GM12891 (cell line): ENCODE measurements at regions not wholly inside any gene's neighbourhood (a gene's known extent, or its start where the extent isn't known, plus 50 kb on each side); places are given as distances from the start of the nearest gene placed in this dataset.

ENCODE experiments used
- DNase-seq: peaks from one replicate; pipeline ENCODE4 v3.0.0; 2011; ENCODE audit warnings: low spot score; ENCODE audit not compliant: insufficient read length
- FAIRE-seq: peaks from 2 replicates; lab custom pipeline; 2011; peaks lifted over from hg19 to GRCh38; lab: Jason Lieb, UNC
- PAX5 ChIP-seq: IDR thresholded peaks from 2 replicates; pipeline ENCODE4 v1.6.1; 2011; ENCODE audit warnings: low read length, moderate library complexity, mild to moderate bottlenecking; ENCODE audit not compliant: insufficient read depth, severe bottlenecking
- POLR2A ChIP-seq: IDR thresholded peaks from 2 replicates; pipeline ENCODE4 v1.6.1; 2011; ENCODE audit warnings: low read depth, low read length, control low read depth
- POLR2AphosphoS5 ChIP-seq: IDR thresholded peaks from 2 replicates; pipeline ENCODE4 v1.6.1; 2011; ENCODE audit warnings: low read depth, low read length, control low read depth
- POU2F2 ChIP-seq: IDR thresholded peaks from 2 replicates; pipeline ENCODE4 v1.6.1; 2011; ENCODE audit warnings: low read depth, mild to moderate bottlenecking, control low read depth, low read length, moderate library complexity
- SPI1 ChIP-seq: IDR thresholded peaks from 2 replicates; pipeline ENCODE4 v1.6.1; 2011; ENCODE audit warnings: low read depth, low read length, control low read depth
- TAF1 ChIP-seq: IDR thresholded peaks from 2 replicates; pipeline ENCODE4 v1.6.1; 2011; ENCODE audit warnings: low read depth, low read length, control low read depth

DNA sequence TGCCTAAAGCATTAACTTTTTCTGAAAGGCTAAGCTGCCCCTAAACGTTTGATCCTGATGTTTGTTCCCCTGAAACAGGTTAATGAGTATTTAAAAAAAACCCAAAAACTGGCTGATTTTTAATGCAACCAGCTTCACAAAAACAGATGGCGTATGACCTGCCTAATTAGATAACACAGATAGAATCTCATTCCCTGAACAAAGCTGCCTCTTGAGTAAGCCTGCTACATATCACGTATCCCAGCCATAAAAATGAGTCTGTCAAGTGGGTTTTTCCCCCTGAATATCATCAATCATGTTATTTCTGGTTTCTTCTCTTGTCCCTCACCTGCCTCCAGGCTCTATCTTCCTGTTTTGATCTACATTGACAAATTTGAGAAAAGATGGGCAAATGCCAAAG lies 154.2 kb upstream of the FAM9B start:
- DNase-seq (no peak), FAIRE-seq (no peak)
- TF ChIP-seq POLR2A (no peak), TAF1 (no peak), POU2F2 (no peak), POLR2AphosphoS5 (no peak), SPI1 (no peak), PAX5 (no peak)

DNA sequence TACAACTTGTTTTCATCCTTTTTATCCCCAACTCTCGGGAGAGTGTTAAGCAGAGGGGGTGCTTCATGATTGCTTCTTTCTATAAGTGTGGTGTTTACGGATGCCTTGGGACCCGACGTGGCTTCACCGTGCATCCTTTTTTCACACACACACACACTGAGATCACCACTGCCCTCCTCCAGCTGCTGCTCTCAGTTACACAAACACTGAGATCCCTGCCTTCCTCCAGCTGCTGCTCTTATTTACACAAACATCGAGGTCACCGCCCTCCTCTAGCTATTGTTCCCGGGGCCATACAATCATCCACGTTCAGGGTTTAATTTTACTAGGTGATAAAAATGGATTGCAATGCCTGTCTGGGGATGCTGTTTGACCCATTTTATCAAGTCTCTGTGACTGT lies 155.4 kb upstream of the FAM9B start:
- no peak for FAIRE-seq
- TF ChIP-seq POLR2A (no peak), SPI1 (no peak)
- no peak for DNase-seq

DNA sequence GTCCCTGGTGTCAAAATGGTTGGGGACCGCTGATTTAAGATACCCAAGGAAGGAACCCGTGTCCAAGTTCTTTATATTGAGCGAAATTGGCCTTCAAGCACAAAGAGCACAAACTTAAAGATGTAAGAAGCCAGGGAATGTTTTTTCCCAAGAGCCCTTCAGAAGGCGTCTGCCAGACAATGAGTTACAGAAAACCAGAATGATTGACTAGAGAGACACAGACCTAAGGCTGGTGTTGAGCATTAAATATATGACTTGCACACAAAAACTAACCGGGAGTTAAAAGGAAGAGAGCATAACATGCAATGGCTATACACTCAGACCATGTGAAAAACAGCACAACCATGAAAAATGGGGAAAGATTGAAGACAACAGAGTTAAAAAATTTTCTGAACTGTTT lies 157.5 kb upstream of the FAM9B start:
- FAIRE-seq: no peak

DNA sequence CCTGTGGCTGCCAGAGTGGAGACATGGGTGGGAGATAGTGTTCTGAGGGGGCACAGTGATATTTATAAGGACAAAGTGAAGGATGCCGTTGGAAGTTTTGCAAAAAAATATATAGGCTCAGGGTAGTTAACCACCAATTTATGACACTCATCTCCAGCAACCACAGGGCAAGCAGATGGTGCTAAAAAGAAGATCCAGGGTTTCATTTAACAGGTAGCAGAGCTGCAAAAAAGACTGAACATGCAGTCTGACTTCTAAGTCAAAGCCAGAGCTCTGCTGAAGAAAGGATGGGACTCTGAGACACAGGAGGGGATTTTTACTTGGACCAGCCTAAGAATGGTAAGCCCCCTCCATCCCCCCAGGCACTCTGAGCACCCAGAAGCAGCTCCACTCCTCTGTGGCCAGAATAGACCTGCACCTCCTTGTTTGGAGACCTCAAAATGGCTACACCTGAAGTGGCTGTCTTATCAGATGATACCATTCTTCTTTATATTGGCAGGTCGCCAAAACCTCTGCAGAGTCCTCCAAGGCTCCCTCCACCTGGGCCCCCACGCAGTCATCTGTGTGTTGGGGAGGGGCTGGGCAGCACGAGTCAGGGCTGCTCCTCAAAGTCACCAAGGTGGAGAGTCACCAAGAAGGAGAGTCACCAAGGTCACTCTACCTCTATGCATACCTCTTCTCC lies 161.4 kb upstream of the FAM9B start:
- FAIRE-seq: no peak

More for the DNA sequence above, 157.5 kb upstream of the FAM9B start:
- no peak for TF ChIP-seq PAX5
- no peak for TF ChIP-seq POLR2A
- no peak for TF ChIP-seq SPI1
- no peak for TF ChIP-seq POU2F2
- no peak for TF ChIP-seq TAF1
- no peak for TF ChIP-seq POLR2AphosphoS5
- DNase-seq: no peak

DNA sequence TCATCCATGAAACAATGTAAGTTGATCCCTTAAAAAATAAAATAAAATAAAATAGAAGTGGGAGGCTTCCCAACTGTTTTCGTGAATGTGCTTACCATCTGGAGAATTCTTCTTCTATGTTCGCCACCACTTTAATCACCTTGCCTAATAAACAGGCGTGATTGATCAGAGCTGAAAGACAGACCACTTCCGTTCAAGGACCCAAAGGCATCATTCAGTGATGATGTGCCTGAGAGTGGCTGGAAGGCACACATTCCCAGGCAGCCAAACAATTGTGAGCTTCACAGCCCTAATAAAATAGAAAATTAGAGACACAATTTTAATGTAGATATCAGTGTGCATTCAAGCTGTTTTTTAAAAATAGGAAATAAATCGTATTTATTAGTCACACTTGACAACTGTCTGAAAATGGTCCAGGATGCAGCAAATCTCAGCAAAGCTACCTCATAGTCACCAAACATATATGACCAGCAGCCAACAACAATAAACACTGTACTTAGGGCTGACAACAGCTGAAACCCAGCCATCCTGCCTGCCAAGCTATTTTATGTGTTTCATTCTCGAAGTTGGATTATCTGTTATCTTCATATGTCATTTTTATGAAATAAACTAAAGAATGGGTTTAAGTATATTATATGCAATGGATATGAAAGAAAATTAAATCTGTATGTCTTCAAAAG lies 163.2 kb upstream of the FAM9B start:
- DNase-seq: no peak
- TF ChIP-seq TAF1: no peak
- no peak for TF ChIP-seq POLR2AphosphoS5
- TF ChIP-seq PAX5: no peak
- no peak for TF ChIP-seq POLR2A
- no peak for TF ChIP-seq POU2F2
- no peak for TF ChIP-seq SPI1
- no peak for FAIRE-seq

More for the DNA sequence above, 161.4 kb upstream of the FAM9B start:
- DNase-seq: no peak
- TF ChIP-seq POLR2A (no peak), SPI1 (no peak)

DNA sequence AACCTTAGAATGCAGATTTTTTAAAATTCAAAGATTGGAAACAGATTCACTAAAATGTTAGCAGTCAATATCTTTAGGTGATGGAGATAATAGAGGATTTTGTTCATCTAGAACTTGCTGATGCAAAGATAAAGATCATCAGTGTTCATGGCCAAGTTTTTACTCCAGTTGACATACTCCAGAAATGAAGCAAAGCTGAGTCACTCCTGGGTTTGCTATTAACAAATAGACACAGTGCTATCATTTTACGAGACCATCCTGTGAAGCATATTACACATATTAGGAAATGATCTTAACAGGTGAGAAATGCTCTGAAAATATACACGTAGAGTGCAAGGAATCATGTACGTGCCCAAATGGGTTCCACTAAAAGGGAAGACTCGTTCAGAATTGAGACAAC lies 170.6 kb upstream of the FAM9B start:
- DNase-seq (no peak), FAIRE-seq (no peak)
- no peak for TF ChIP-seq POLR2AphosphoS5
- TF ChIP-seq TAF1: no peak
- TF ChIP-seq PAX5: no peak
- TF ChIP-seq SPI1: no peak
- no peak for TF ChIP-seq POLR2A
- TF ChIP-seq POU2F2: no peak

DNA sequence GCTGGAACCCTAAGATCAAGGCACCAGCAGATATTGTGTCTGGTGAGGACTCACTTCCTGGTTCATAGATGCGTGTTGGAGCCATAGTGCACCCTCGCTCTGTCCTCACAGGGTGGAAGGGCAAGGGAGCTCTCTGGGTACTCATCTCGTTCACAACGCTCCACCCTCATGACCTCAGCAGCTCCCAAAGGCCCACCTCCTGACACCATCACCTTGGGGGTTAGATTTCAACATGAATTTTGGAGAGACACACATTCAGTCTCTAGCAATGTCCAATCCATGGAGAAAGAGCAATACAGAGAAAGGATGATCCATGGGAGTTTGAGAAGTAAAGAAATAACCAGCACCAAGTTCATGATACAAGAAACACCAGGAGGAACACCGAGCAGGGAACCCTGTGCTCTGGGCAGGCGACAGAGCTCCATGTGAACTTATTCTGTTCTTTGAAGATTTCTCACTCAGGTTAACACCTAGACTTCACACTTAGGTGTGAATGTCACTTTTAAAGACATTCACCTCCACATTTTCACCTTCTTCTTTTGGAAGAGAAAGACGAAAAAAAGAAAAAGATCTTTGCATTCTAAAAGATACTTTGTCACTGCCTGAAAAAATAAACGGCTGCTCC lies 171.8 kb upstream of the FAM9B start:
- TF ChIP-seq POLR2AphosphoS5 (no peak), PAX5 (no peak), POU2F2 (no peak), TAF1 (no peak), SPI1 (no peak), POLR2A (no peak)
- no peak for FAIRE-seq
- DNase-seq: no peak

DNA sequence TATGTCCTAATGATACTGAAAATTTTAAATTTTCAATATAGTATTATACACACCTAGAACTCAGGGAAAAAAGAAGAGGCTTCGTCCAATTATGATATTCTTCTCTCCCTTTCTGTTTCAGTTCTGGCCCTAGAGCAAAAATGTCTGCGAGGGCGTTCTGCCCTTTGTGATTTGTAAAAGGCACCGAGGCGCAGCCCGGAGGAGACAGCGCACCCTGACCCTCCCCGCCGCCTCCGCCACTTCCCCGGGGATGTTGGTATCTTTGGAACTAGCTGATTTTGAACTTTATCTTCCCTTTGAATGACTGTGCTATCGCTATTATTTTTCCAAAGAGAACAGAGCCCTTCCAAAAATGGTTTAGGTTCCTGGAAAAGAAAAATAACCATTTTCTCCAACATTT lies 173.2 kb upstream of the FAM9B start:
- no peak for FAIRE-seq

DNA sequence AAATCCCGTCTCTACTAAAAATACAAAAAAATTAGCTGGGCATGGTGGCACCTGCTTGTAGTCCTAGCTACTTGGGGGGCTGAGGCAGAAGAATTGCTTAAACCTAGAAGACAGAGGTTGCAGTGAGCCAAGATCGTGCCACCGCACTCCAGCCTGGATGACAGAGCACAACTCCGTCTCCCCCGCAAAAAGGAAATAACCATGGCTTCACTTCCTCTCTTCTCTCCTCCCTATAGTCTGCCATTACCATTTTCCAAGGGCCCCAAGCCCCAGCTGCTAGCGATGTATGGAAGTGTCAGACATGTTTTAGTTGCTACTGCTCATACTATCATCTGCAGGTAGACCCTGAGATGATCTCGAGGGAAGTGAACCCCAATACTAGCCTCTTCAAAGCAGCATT lies 177.3 kb upstream of the FAM9B start:
- TF ChIP-seq POU2F2 (no peak), POLR2A (no peak), POLR2AphosphoS5 (no peak), SPI1 (no peak), PAX5 (no peak), TAF1 (no peak)
- no peak for DNase-seq
- FAIRE-seq: no peak

More for the DNA sequence above, 173.2 kb upstream of the FAM9B start:
- TF ChIP-seq SPI1 (no peak), POLR2AphosphoS5 (no peak), PAX5 (no peak), TAF1 (no peak), POLR2A (no peak), POU2F2 (no peak)
- no peak for DNase-seq

DNA sequence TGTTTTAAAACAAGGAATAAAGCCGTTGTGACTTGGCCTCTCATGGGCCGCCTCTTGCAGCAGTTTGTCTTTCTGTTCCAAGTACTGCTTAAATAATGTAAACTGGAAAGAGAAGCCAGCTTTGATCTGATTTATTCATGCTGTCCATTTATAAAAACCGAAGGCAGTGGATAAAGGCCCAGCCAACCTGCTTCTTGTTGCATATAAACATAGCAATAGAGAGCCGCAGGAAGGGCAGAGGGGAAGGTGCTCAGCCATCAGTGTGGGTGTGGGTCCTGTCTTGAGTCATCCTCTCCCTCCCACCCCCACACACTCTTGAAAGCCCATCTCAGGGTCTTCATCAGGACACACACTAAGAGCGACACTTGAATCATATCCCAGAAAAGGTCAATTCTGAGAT lies 187.9 kb upstream of the FAM9B start:
- no peak for FAIRE-seq
- DNase-seq: no peak
- TF ChIP-seq SPI1: no peak
- no peak for TF ChIP-seq POLR2A
- TF ChIP-seq PAX5: no peak
- no peak for TF ChIP-seq TAF1
